ENCODE measurements at regions not wholly inside any gene's neighbourhood (a gene's known extent, or its start where the extent isn't known, plus 50 kb on each side); places are given as distances from the start of the nearest gene placed in this dataset.

GRCh38 chr2:67851956-67852824 lies 210.6 kb downstream of the C1D start:
- Histone ChIP-seq H3K4me2 (ENCODE audit: insufficient read depth, low read length) (no peak overlapping the region), H3K9me3 (ENCODE audit: insufficient read depth, low read length, severe bottlenecking) (no peaks in the 10 kb centered on the region), H3K4me1 (ENCODE audit: insufficient read depth, low read length) (no peaks in the 10 kb centered on the region), H3K36me3 (ENCODE audit: insufficient read depth, low read length) (no peaks in the 10 kb centered on the region), H3K27me3 (ENCODE audit: insufficient read depth, low read length, poor library complexity) (peaks cover 3% of the 10 kb centered on the region), H4K20me1 (ENCODE audit: insufficient read depth, low read length) (no peaks in the 10 kb centered on the region), H2AFZ (ENCODE audit: low read depth, low read length) (no peak overlapping the region), H3K9ac (ENCODE audit: low read depth, low read length) (no peak overlapping the region), H3K4me3 (ENCODE audit: low read depth in 1 of 2, low read length in 2 of 2) (no peak overlapping the region), H3K79me2 (ENCODE audit: insufficient read depth, low read length) (no peaks in the 10 kb centered on the region), H3K27ac (ENCODE audit: low read length) (no peak overlapping the region)
- no peak for DNase-seq
- no peak for TF ChIP-seq EZH2 (IDR thresholded peaks at IDR 0.05; ENCODE audit: borderline replicate concordance, low read depth, low read length, severe bottlenecking)
- TF ChIP-seq, protein P1, sequence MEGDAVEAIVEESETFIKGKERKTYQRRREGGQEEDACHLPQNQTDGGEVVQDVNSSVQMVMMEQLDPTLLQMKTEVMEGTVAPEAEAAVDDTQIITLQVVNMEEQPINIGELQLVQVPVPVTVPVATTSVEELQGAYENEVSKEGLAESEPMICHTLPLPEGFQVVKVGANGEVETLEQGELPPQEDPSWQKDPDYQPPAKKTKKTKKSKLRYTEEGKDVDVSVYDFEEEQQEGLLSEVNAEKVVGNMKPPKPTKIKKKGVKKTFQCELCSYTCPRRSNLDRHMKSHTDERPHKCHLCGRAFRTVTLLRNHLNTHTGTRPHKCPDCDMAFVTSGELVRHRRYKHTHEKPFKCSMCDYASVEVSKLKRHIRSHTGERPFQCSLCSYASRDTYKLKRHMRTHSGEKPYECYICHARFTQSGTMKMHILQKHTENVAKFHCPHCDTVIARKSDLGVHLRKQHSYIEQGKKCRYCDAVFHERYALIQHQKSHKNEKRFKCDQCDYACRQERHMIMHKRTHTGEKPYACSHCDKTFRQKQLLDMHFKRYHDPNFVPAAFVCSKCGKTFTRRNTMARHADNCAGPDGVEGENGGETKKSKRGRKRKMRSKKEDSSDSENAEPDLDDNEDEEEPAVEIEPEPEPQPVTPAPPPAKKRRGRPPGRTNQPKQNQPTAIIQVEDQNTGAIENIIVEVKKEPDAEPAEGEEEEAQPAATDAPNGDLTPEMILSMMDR (IDR thresholded peaks at IDR 0.05; ENCODE audit: borderline replicate concordance, extremely low read depth, low read length, poor library complexity, severe bottlenecking): no peak
- no peak for ATAC-seq (ENCODE audit: insufficient read depth, low read depth)

GRCh38 chr2:67854103-67854743 lies 208.6 kb downstream of the C1D start:
- H3K4me2 ChIP-seq (ENCODE audit: insufficient read depth, low read length): no peak overlapping the region
- no peaks in the 10 kb centered on the region for H3K9me3 ChIP-seq (ENCODE audit: insufficient read depth, low read length, severe bottlenecking)
- no peaks in the 10 kb centered on the region for H3K36me3 ChIP-seq (ENCODE audit: insufficient read depth, low read length)
- H3K4me1 ChIP-seq (ENCODE audit: insufficient read depth, low read length): no peaks in the 10 kb centered on the region
- H3K27ac ChIP-seq (ENCODE audit: low read length): no peak overlapping the region
- no peak overlapping the region for H3K4me3 ChIP-seq (ENCODE audit: low read depth in 1 of 2, low read length in 2 of 2)
- no peaks in the 10 kb centered on the region for H4K20me1 ChIP-seq (ENCODE audit: insufficient read depth, low read length)
- H3K79me2 ChIP-seq (ENCODE audit: insufficient read depth, low read length): no peaks in the 10 kb centered on the region
- no peak for ATAC-seq (ENCODE audit: insufficient read depth, low read depth)
- DNase-seq: no peak
- H3K9ac ChIP-seq (ENCODE audit: low read depth, low read length): no peak overlapping the region
- no peaks in the 10 kb centered on the region for H3K27me3 ChIP-seq (ENCODE audit: insufficient read depth, low read length, poor library complexity)
- TF ChIP-seq EZH2 (IDR thresholded peaks at IDR 0.05; ENCODE audit: borderline replicate concordance, low read depth, low read length, severe bottlenecking): no peak
- TF ChIP-seq, protein P1 (IDR thresholded peaks at IDR 0.05; ENCODE audit: borderline replicate concordance, extremely low read depth, low read length, poor library complexity, severe bottlenecking): no peak
- no peak overlapping the region for H2AFZ ChIP-seq (ENCODE audit: low read depth, low read length)

GRCh38 chr2:67854798-67855197 lies 208.0 kb downstream of the C1D start:
- no peaks in the 10 kb centered on the region for H3K36me3 ChIP-seq (ENCODE audit: insufficient read depth, low read length)
- H3K4me2 ChIP-seq (ENCODE audit: insufficient read depth, low read length): no peak overlapping the region
- no peaks in the 10 kb centered on the region for H3K9me3 ChIP-seq (ENCODE audit: insufficient read depth, low read length, severe bottlenecking)
- no peak overlapping the region for H3K27ac ChIP-seq (ENCODE audit: low read length)
- no peak for TF ChIP-seq EZH2 (IDR thresholded peaks at IDR 0.05; ENCODE audit: borderline replicate concordance, low read depth, low read length, severe bottlenecking)
- H3K4me3 ChIP-seq (ENCODE audit: low read depth in 1 of 2, low read length in 2 of 2): no peak overlapping the region
- no peak overlapping the region for H3K9ac ChIP-seq (ENCODE audit: low read depth, low read length)
- H3K27me3 ChIP-seq (ENCODE audit: insufficient read depth, low read length, poor library complexity): no peaks in the 10 kb centered on the region
- H4K20me1 ChIP-seq (ENCODE audit: insufficient read depth, low read length): no peaks in the 10 kb centered on the region
- H3K4me1 ChIP-seq (ENCODE audit: insufficient read depth, low read length): no peaks in the 10 kb centered on the region
- DNase-seq: no peak
- no peaks in the 10 kb centered on the region for H3K79me2 ChIP-seq (ENCODE audit: insufficient read depth, low read length)
- no peak overlapping the region for H2AFZ ChIP-seq (ENCODE audit: low read depth, low read length)
- ATAC-seq (ENCODE audit: insufficient read depth, low read depth): no peak

GRCh38 chr2:67856866-67857265 lies 205.9 kb downstream of the C1D start:
- Histone ChIP-seq H3K27ac (ENCODE audit: low read length) (no peak overlapping the region), H3K9ac (ENCODE audit: low read depth, low read length) (no peak overlapping the region), H3K4me1 (ENCODE audit: insufficient read depth, low read length) (no peaks in the 10 kb centered on the region), H3K79me2 (ENCODE audit: insufficient read depth, low read length) (no peaks in the 10 kb centered on the region), H3K9me3 (ENCODE audit: insufficient read depth, low read length, severe bottlenecking) (no peaks in the 10 kb centered on the region), H4K20me1 (ENCODE audit: insufficient read depth, low read length) (no peaks in the 10 kb centered on the region), H3K4me3 (ENCODE audit: low read depth in 1 of 2, low read length in 2 of 2) (no peak overlapping the region), H3K27me3 (ENCODE audit: insufficient read depth, low read length, poor library complexity) (no peaks in the 10 kb centered on the region), H3K36me3 (ENCODE audit: insufficient read depth, low read length) (no peaks in the 10 kb centered on the region), H3K4me2 (ENCODE audit: insufficient read depth, low read length) (no peak overlapping the region), H2AFZ (ENCODE audit: low read depth, low read length) (no peak overlapping the region)
- no peak for ATAC-seq (ENCODE audit: insufficient read depth, low read depth)
- no peak for TF ChIP-seq EZH2 (IDR thresholded peaks at IDR 0.05; ENCODE audit: borderline replicate concordance, low read depth, low read length, severe bottlenecking)
- TF ChIP-seq, protein P1 (IDR thresholded peaks at IDR 0.05; ENCODE audit: borderline replicate concordance, extremely low read depth, low read length, poor library complexity, severe bottlenecking): no peak
- no peak for DNase-seq

Measured in DND-41 (cell line).